ENCODE measurements at regions not wholly inside any gene's neighbourhood (a gene's known extent, or its start where the extent isn't known, plus 50 kb on each side); places are given as distances from the start of the nearest gene placed in this dataset.

DNA sequence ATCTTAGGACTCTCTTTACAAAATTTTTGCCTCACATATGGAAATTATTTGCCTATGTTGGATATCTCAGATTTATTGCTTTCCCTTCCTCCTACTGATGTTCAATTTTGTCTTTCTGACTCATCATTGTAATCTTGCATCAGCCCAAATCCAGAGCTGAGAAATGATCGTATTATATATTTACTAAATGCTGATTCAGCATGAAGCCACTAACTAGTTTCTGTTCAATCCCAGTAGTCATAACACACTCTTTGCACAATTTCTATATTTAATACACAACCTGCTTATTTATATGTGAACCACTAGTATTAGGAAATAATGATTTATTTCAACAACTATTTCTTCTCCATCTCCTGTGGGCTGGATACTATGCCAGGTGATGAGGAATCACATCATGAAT lies 161.1 kb upstream of the PCDH17 start:
- WGBS, 2 experiments (ENCODE audit: extremely low coverage in 1 of 2, insufficient coverage in 1 of 2, insufficient read length in 1 of 2, insufficient replicate concordance in 2 of 2, low coverage in 1 of 2, low lambda C conversion rate in 2 of 2, missing lambda C conversion rate in 1 of 2): 100% methylated on average over 1 of the region's 1 CpG; no CpG with 5 or more reads in 1 of the 2 experiments
- Histone ChIP-seq H4K20me1 (replicated peaks in 1 of 2; ENCODE audit: control insufficient read depth in 1 of 2, insufficient read depth in 2 of 2, low read length in 2 of 2) (no peaks in the 10 kb centered on the region), H3K4ac (replicated peaks; ENCODE audit: insufficient read length, low read depth, low read length) (no peak overlapping the region), H3K4me3 (ENCODE audit: extremely low read depth in 1 of 4, insufficient read depth in 2 of 4, low read depth in 3 of 4, low read length in 4 of 4) (no peak overlapping the region), H3K9me3 (ENCODE audit: insufficient read depth in 2 of 2, low read depth in 1 of 2, low read length in 1 of 2) (no peaks in the 10 kb centered on the region), H4K91ac (replicated peaks; ENCODE audit: insufficient read length, low read length) (no peak overlapping the region), H2AK5ac (ENCODE audit: low read depth, low read length) (no peak overlapping the region), H3K36me3 (ENCODE audit: control insufficient read depth in 2 of 4, insufficient read depth in 4 of 4, low read length in 3 of 4) (no peaks in the 10 kb centered on the region), H4K5ac (ENCODE audit: insufficient read length, low read depth, low read length) (no peak overlapping the region), H3K79me1 (ENCODE audit: low read depth, low read length) (no peaks in the 10 kb centered on the region), H3K23me2 (ENCODE audit: low read depth, low read length) (no peaks in the 10 kb centered on the region; the same call in 1 of the 2 replicates), H3K56ac (replicated peaks; ENCODE audit: insufficient read length, low read depth, low read length) (no peak overlapping the region), H4K8ac (ENCODE audit: extremely low read depth, insufficient read depth, low read length) (no peak overlapping the region), H3K23ac (ENCODE audit: insufficient read length) (no peak overlapping the region), H3K9ac (replicated peaks in 1 of 4; ENCODE audit: extremely low read depth in 1 of 4, low read depth in 3 of 4, low read length in 3 of 4) (no peak overlapping the region), H2AFZ (ENCODE audit: low read length) (no peak overlapping the region), H2BK5ac (ENCODE audit: low read depth, low read length) (no peak overlapping the region), H2BK120ac (replicated peaks; ENCODE audit: low read depth, low read length) (no peak overlapping the region), H3K79me2 (ENCODE audit: control insufficient read depth in 1 of 2, insufficient read depth in 2 of 2, low read length in 2 of 2) (no peaks in the 10 kb centered on the region), H3K14ac (ENCODE audit: insufficient read length) (no peak overlapping the region), H2BK20ac (ENCODE audit: low read length) (no peak overlapping the region), H3K4me1 (replicated peaks in 1 of 4; ENCODE audit: control insufficient read depth in 3 of 4, insufficient read depth in 4 of 4, low read length in 3 of 4) (no peaks in the 10 kb centered on the region), H3K27me3 (replicated peaks in 1 of 4; ENCODE audit: control insufficient read depth in 3 of 4, extremely low read depth in 1 of 4, insufficient read depth in 3 of 4, low read length in 3 of 4) (no peaks in the 10 kb centered on the region), H2BK12ac (ENCODE audit: low read depth, low read length) (no peak overlapping the region), H3K4me2 (ENCODE audit: insufficient read depth in 1 of 2, low read depth in 2 of 2, low read length in 2 of 2) (no peak overlapping the region), H2BK15ac (ENCODE audit: low read length) (no peak overlapping the region), H3K18ac (ENCODE audit: extremely low read depth, low read length) (no peak overlapping the region), H3K27ac (ENCODE audit: low read depth, low read length) (no peak overlapping the region)
- ChIA-PET POLR2A (ENCODE audit: partially characterized antibody) (no interaction called here), CTCF (ENCODE audit: partially characterized antibody) (no interaction called here)
- TF ChIP-seq TAF7 (optimal IDR thresholded peaks at IDR 0.05; ENCODE audit: borderline replicate concordance, low read depth, low read length) (no peak), MAFK (IDR thresholded peaks at IDR 0.05; ENCODE audit: low read depth, low read length) (peak; percentile 73; the same call in 1 of the 2 replicates), CBX5 (IDR thresholded peaks at IDR 0.05; ENCODE audit: low read depth, low read length) (no peak)
- no peak for DNase-seq (ENCODE audit: low read depth in 1 of 2, low spot score in 2 of 2)
- FAIRE-seq: no peak

Measured in H1 (cell line).